Adrenal gland (tissue), 9 donors: ENCODE measurements at regions not wholly inside any gene's neighbourhood (a gene's known extent, or its start where the extent isn't known, plus 50 kb on each side); places are given as distances from the start of the nearest gene placed in this dataset.

Experiments used
- DNase-seq, 7 donors: peaks; one replicate each; pipeline ENCODE4 v3.0.0-alpha.2; 2019 to 2020
- H3K27ac ChIP-seq, 5 donors: fragments of 200-600 bp; sonication (generic) in 4 of 5; 1 replicate in 3 of 5; 2 replicates in 2 of 5; pipeline versions ENCODE4 v1.5.1 to v1.8.0; 2016 to 2020; ENCODE audit warnings: mild to moderate bottlenecking in 1 of 5
- H3K27me3 ChIP-seq: fragments of 200-600 bp; 2 replicates; pipeline ENCODE4 v1.8.0; 2021
- H3K36me3 ChIP-seq, 2 donors: fragments of 200-600 bp; replicated peaks in 1 of 2; 1 replicate in 1 of 2; 2 replicates in 1 of 2; pipeline versions ENCODE4 v1.5.1 to v1.8.0; 2018 to 2022
- H3K4me1 ChIP-seq, 2 donors: fragments of 200-600 bp; replicated peaks in 1 of 2; 1 replicate in 1 of 2; 2 replicates in 1 of 2; pipeline versions ENCODE4 v1.5.1 to v1.8.0; 2018 to 2021
- H3K4me3 ChIP-seq, 4 donors: fragments of 200-600 bp; sonication (generic) in 3 of 4; one replicate each; pipeline ENCODE4 v1.5.1; 2016 to 2018
- H3K9me3 ChIP-seq, 3 donors: fragments of 200-600 bp; sonication (generic) in 1 of 3; replicated peaks in 1 of 3; 1 replicate in 2 of 3; 2 replicates in 1 of 3; pipeline versions ENCODE4 v1.5.1 to v1.8.0; 2016 to 2021
- CTCF ChIP-seq, 6 experiments: fragments of 450-650 bp in 4 of 6; fragments of 200-600 bp in 2 of 6; sonication (generic) in 1 of 6; IDR thresholded peaks; 1 replicate in 5 of 6; 2 replicates in 1 of 6; pipeline versions ENCODE4 v1.5.1 to v1.8.0; 2016 to 2021; ENCODE audit warnings: antibody characterized with exemption in 6 of 6, mild to moderate bottlenecking in 2 of 6, moderate library complexity in 1 of 6
- POLR2A ChIP-seq, 2 donors: fragments of 450-650 bp; IDR thresholded peaks; one replicate each; pipeline ENCODE4 v1.6.1; 2017; ENCODE audit warnings: antibody characterized with exemption in 2 of 2, mild to moderate bottlenecking in 2 of 2, moderate library complexity in 1 of 2
- WGBS, 4 donors: extraction: QIAGEN DNeasy Blood & Tissue Kit in 2 of 4; methylation state at CpG; one replicate each; pipeline versions ENCODE4 v1.1.5 to v1.1.7; 2013 to 2017; 5-methylcytosine and 5-hydroxymethylcytosine counted together
- intact Hi-C, 2 donors: fragments of 100-400 bp; cut with DNase I; formaldehyde crosslinking; loops; one replicate each; pipeline versions ENCODE4 v1.14.1 to v1.15.0; 2022 to 2023
- donor health status: healthy with polysubstance abuse.
- donor health status: Bipolar disorder and iron deficiency.
- donor health status: DM: yes; HTN: yes; CAD: no.
- donor health status: DM: no; HTN: no; CAD: no.
- donor health status: DM: no; HTN: no; CAD: no.

GRCh38 chr10:6637053-6637452 lies 57.0 kb upstream of the PRKCQ start:
- no peak for DNase-seq
- no peak for TF ChIP-seq CTCF (IDR thresholded peaks at IDR 0.05)
- no peak for TF ChIP-seq POLR2A (IDR thresholded peaks at IDR 0.05)
- 64 to 87% (median 74%) methylated on average over 4 of the region's 4 CpGs for WGBS, 4 donors
- H3K27me3 ChIP-seq: no peaks in the 10 kb centered on the region
- no peak overlapping the region for H3K4me3 ChIP-seq
- H3K36me3 ChIP-seq: no peaks in the 10 kb centered on the region
- intact Hi-C loops: no loop called here
- no peak overlapping the region for H3K27ac ChIP-seq
- no peaks in the 10 kb centered on the region for H3K9me3 ChIP-seq
- H3K4me1 ChIP-seq: no peaks in the 10 kb centered on the region

- H3K9me3 ChIP-seq: no peaks in the 10 kb centered on the region
- intact Hi-C loops: no loop called here
- WGBS, 4 donors: 50 to 66% (median 54%) methylated on average over 2 of the region's 2 CpGs
Measured at GRCh38 chr10:6635784-6636183, 55.7 kb upstream of the PRKCQ start.

More at GRCh38 chr10:6635784-6636183, 55.7 kb upstream of the PRKCQ start:
- Histone ChIP-seq H3K4me1 (no peaks in the 10 kb centered on the region), H3K27ac (no peak overlapping the region), H3K36me3 (no peaks in the 10 kb centered on the region), H3K4me3 (no peak overlapping the region), H3K27me3 (no peaks in the 10 kb centered on the region)
- TF ChIP-seq CTCF (IDR thresholded peaks at IDR 0.05) (no peak), POLR2A (IDR thresholded peaks at IDR 0.05) (no peak)
- DNase-seq: no peak
